ENCODE measurements at regions not wholly inside any gene's neighbourhood (a gene's known extent, or its start where the extent isn't known, plus 50 kb on each side); places are given as distances from the start of the nearest gene placed in this dataset.

DNA sequence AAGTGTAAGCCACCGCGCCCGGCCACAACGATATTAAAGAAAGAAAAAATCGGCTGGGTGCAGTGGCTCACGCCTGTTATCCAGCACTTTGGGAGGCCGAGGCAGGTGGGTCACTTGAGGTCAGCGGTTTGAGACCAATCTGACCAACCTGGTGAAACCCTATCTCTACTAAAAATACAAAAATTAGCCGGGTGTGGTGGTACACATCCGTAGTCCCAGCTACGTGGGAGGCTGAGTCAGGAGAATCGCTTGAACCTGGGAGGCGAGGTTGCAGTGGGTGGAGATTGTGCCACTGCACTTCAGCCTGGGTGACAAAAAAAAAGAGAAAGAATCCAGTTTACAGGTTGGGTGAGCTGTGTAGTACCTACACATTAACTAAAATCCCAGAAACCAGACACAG is 99.9 kb upstream of the CACNA1A start:
- DNase-seq (ENCODE audit: low spot score), result no peak

DNA sequence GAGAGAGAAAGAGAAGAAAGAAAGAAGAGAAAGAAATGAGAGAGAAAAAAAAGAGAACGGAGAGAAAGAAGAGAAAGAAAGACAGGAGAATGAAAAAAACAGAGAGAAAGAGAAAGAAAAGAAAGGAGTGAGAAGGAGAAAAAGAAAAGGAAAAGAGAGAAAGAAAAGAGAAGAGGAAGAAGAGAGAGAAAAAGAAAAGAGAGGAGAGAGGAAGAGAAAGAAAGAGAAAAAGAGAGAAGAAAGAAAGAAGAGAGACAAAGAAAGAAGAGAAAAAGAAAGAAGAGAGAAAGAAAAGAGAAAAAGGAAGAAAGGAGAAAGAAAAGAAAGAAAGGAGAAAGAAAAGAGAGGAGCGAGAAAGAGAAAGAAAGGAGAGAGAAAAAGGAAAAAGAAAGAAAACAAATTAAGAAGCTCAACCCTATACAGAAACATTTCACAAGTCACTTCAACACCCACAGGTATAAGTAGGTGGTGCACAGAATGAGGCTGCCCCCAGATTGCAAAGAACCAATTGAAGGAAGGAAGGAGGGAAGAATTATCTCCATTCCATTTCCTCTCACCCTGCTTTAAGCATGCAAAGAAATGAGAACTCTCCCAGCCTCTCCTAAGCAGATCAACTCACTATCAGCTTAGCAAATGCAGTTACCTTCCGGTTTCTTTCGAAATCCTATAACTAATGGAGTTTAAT is 98.8 kb upstream of the CACNA1A start:
- no peak for DNase-seq (ENCODE audit: low spot score)

DNA sequence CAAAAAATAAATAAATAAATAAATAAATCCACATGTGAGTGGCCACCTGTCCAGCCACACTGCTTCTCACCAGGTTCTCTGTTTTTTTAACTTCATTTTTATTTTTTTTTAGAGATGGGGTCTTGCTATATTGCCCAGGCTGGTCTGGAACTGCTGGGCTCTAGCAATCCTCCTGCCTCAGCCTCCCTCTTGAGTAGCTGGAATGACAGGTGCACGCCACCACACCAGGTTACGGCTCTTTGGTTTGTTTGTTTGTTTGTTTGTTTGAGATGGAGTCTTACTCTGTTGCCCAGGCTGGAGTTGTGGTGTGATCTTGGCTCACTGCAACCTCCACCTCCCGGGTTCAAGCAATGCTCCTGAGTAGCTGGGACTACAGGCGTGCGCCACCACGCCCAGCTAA is 94.5 kb upstream of the CACNA1A start:
- DNase-seq (ENCODE audit: low spot score), result no peak

DNA sequence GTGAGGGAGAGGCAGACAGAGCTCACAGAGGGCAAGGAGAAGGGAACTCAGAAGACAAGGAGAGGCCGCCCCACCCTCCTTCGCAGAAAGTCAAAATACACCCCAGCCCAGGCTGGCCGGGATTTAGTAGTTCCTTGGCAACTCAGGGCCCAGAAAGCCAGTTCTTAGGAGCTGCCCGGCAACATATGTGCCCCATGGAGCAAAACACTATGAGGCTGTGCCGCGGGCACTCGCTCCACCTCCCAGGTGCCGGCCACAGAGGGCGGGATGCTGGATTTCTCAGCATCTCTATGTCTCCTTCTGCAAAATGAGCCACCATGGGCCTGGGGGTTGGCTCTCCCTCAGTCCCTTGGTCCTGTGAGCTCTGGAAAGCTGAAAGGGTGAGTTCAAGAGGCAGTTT is 93.8 kb upstream of the CACNA1A start:
- no peak for DNase-seq (ENCODE audit: low spot score)

DNA sequence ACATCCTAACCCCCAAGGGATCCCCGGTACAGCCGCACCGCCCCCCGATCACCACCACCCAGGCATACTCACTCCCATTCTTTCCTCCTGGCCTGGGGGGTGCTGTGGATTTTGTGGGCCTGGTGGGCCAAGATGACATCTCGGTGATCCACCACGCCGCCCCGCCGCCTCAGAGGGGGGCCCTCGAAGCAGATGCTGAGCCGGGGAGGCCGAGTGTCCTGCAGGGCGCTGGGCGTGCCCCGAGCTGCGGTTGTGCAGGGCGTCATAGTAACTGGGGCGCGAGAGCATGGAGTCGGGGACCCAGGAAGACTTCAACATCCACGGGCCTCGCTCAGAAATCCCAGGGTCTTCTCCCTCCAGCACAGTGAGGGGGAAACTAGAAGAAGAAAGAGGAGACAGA is 93.4 kb upstream of the CACNA1A start:
- no peak for DNase-seq (ENCODE audit: low spot score)

DNA sequence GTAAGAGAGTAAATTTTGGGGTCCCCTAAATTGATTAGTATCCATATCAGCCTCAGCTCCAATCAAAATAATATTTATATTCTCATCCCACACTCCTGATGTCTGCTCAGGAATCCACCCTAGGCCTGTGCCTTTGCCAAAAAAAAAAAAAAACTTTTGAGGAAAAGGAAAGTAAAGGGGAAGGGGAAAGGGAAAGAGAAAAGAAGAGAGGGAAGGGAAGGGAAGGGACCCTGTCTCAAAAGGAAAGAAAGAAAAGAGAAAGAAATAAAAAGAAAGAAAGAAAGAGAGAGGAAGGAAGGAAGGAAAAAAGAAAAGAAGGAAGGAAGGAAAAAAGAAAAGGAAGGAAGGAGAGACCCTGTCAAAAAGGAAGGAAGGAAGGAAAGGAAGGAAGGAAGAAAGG is 91.8 kb upstream of the CACNA1A start:
- no peak for DNase-seq (ENCODE audit: low spot score)

DNA sequence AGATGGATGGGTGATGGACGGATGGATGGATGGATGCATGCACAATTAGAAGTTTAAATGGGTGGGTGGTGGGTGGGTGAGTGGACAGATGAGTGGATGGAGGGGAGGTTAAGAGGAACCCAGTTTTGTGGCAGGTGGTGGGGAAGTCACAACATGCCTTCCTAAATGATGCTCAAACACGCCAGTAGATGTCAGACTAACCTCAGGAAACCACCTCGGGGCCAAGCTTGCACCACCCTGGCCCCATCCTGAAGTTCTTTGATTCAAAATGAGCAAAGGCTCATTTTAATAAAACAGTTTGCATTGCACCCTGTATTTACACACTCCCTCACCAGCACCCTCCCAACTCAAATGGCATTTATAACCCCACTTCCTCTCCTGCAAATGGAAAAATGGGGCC is 91.4 kb upstream of the CACNA1A start:
- DNase-seq (ENCODE audit: low spot score), result peak; percentile 39

DNA sequence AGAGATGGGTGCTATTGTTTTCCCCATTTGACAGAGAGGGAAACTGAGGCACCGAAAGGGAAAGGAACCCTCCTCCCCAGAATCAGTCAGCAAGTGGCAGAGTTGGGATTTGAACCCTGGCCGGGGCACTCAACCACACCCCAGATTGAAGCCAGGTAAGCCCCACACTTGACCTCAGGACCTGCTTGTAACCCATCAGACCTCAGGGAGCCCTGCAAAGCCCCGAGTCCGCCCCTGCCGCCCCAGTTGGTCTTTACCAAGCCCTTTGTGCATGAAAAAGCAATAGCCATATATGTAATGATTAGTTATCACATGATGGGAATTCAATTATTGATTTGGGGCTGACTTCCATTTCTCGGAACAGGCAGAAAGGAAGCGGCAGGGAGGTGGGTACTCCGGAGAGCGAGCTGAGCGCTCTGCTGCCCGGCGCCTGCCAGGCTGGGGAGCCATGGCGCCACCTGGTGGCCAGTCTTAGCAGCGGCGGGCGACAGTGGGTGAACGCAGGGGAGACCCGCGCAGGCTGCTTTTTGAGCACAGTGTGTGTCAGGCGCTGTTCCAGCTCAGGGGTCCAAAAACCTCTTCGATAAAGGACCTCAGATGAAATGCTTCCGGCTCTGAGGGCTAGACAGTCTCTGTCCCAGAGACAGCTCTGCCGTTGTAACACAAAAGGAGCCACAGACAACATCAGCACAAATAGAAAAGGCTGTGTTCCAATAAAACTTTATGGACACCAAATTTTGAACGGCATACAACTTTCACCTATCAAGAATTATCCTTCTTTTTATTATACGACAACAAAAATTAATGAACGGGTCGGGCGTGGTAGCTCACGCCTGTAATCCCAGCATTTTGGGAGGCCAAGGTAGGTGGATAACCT is 82.9 kb upstream of the CACNA1A start:
- peak; percentile 55 for DNase-seq (ENCODE audit: low spot score)

DNA sequence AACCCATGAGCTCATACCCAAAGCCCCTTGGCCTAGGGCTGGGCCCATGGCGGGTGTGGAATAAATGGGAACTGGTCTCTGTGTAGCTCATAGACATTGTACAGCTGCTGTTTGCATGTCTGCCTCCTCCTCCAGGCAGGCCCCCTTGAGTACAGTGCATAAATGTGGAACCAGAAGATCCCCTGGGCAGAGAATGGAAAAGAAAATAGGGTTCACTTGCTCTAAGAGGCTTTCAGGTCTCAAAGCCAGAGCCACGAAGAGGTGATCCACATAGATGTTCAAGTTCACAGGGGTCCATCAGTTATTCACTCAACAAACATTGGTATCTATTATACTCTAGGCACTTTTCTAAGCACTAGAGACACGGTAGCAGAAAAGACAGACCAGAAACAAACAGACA is 79.2 kb upstream of the CACNA1A start:
- DNase-seq (ENCODE audit: low spot score), result no peak

DNA sequence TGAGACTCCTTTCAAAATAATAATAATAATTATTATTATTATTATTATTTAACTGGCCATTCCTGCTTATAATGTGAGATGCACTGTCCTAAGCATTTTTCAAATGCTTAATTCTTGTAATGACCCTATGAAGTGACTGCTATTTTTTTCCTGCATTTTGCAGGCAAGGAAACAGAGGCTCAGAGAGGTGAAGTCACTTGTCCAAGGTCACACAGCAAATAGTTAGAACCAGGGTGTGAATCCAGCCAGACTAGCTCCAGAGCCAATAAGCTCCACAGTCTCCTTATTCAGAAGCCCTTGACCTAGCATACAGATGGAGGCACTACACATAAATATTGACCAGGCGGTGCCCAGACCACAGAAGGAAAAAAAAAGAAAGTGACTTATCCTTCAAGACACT is 77.5 kb upstream of the CACNA1A start:
- no peak for DNase-seq (ENCODE audit: low spot score)

DNA sequence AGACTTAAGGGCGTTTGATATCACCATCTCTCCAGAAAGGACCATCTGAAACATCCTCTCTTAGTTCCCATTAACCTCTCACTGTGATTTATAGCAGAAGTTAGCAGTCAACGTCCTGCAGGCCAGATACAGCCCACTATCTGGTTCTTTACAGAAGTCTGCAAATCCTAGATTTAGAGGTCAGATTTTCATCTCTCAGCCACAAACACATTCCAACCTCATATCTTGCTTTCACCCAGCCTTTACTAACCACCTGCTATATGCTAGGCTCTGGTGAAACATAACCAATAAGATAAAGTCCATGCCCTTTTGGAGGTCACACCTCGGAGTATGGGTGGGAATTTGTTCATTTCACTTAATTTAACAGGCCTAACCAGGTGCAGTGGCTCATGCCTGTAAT is 76.8 kb upstream of the CACNA1A start:
- no peak for DNase-seq (ENCODE audit: low spot score)

DNA sequence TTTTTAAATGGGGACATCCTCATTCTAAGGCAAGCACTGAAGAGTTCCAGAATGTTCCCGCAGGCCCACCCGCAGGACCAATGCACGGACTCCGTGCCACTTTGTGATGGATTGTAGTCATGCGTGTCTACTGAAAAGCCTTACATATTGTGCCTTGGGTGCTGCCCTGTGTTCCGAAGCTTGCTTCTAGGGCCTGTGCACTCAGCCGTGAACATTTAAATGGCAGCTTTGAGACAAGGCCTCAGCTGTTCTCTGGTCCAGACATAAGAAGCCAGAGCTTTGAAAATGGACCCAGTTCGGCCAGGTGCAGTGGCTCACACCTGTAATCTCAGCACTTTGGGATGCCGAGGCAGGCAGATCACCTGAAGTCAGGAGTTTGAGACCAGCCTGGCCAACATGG is 75.3 kb upstream of the CACNA1A start:
- no peak for DNase-seq (ENCODE audit: low spot score)

DNA sequence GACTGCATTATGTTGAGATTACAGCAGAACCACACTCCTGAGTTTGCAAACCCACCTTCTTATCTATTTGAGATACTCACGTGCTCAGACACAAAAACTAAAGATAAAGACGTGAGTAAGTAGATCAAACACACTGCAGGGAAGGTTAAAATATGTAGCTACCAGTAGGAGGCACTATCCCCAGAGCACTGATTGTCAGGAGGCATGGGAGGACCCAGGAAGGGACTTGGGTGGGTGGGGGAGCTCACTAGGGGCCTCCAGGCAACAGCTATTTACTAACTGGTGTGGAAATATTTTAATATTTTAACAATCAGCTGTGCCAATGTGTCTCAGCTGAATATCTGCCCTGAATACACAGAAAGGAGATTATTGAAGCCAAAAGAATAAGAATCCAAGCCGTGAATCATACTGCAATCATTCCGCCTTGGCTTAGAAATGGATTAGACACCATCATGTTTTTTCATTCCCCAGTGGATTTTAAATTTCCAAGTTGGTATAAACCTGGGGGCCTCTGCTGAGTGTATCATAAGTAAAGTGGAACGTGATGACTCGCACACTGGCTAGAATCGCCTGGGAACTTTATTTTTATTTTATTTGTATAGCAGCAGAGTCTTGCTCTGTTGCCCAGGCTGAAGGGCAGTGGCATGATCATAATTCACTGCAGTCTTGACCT is 73.2 kb upstream of the CACNA1A start:
- DNase-seq (ENCODE audit: low spot score), result no peak

DNA sequence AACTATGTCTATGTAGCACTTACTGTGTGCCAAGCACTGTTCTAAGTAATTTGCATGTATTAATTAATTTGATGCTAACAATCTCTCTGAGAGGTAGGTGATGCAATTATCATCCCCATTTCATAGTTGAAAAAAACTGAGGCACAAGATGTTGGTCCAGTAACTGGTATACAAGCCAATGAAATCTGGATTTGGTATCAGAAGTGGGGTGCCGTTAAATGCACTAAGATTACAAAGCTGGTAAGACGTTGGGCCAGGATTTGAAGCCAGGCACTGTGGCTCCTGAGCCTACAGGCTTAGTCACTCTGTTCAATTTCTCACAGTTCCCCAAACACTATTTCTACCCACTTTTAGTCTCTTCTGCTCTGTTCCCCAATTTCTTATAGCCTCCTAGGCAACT is 70.4 kb upstream of the CACNA1A start:
- no peak for DNase-seq (ENCODE audit: low spot score)

DNA sequence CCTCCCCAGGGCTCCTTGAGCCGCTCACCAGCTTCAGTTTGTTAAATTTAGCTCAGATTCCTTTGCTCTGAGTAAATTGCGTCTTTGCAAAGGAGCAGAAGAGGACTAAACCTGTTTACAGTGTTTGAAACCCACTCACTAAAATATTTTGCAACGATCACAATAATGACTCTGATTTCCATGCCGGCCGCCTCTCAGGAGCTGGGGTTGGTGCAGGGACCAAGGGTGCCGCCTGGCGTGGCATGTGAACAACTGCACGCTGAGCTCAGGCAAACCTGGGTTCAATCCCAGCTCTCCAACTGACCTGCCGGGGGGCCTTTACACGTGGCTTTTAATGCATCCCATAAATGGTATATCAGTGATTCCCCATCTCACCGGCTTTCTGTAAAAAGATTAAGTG is 68.7 kb upstream of the CACNA1A start:
- no peak for DNase-seq (ENCODE audit: low spot score)

DNA sequence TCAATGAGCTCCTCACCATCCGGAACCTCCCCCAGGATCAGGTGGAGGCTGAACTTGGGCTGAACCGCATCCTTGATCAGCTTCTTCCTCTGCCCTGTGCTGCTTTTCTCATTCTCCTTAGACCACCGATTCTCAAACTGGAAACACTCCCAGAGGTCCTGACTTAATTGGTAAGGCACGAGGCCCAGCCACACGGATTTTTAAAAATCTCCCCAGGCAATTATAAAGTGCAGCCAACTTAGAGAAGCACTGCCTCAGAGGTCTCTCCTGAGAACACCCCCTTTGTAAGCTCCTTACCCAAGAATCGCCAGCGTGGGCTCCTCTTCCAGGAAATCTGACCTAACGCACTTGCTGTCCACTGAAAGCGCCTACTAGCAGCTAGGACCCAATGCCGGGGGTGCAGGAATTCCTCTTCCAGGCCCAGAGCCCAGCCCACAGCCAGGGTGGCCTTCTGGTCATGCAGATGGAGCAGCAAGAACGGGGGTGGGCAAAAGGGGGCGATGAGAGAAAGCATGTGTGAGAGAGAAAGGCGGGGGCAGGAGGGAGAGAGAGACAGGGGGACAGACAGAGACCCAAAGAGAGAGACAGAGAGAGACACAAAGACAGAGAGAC is 66.9 kb upstream of the CACNA1A start:
- DNase-seq (ENCODE audit: low spot score), result no peak

DNA sequence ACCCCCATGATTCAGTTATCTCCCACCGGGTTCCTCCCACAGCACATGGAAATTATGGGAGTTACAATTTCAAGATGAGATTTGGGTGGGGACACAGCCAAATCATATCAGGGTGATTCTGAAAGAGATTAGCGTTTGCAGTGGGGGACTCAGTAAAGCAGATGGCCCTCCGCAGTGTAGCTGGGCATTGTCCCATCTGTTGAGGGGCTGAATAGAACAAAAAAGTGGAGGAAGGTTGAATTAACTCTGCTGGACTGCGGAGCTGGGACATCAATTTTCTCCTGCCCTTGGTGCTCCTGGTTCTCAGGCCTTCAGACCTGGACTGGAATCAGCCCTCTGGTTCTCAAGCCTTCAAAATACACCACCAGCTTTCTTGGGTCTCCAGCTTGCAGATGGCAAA is 55.2 kb upstream of the CACNA1A start:
- no peak for DNase-seq (ENCODE audit: low spot score)

DNA sequence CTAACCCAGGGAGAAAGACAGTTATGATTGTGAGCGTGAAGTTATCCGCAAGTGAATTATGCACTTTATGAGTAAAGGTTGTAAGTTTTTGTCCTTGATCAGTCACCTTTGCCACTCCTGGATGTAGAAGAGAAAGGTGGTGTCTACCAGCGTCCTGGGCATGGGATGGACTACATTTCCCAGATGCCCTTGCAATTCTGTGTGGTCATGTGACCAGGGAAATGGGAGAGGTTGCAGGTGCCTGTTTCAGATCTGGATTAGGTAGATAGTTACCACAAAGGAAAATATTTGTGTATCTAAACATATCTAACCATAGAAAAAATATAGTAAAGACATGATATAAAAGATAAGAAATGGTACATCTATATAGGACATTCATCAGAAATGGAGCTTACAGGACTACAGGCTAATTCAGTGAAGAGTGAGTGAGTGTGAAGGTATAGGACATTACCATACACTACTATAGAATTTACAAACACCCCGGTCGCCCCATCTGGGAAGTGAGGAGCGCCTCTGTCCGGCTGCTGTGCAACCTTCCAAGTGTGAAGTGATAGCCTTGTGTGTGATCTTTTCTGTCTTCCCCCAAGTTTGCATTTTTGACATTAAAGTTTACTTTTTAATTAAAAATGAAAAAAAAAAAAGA is 51.6 kb upstream of the CACNA1A start:
- no peak for DNase-seq (ENCODE audit: low spot score)

DNA sequence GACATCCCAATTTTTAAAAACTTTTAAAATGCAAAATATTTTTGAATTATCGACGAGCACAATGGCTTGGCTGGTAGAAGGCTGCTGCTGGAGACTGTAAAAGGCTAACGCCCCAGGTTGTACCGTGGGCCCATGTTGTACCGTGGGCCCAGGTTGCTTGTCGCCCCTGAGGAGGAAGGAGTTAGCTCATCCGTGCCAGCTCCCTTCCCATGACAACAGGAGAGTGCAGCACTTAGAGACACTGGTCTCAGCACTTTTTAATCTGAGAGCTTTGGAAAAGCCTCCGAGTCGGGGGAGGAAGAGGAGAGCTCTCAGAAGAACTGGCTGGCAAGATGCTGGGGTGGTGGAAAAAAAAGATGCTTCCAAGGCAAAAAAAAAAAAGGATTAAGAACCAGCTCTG is 50.3 kb upstream of the CACNA1A start:
- DNase-seq (ENCODE audit: low spot score), result no peak

All from mucosa of gallbladder (tissue), 1 donor.